GM23338 (cell line): ENCODE measurements at regions not wholly inside any gene's neighbourhood (a gene's known extent, or its start where the extent isn't known, plus 50 kb on each side); places are given as distances from the start of the nearest gene placed in this dataset.

Experiments used
- ATAC-seq: fragments of 200-7000 bp; cut with Tn5 transposase; 3 replicates; pipeline ENCODE4 v1.9.1; 2020
- DNase-seq: peaks from one replicate; pipeline ENCODE4 v3.0.0-alpha.2; 2015; ENCODE audit warnings: low spot score
- H2AFZ ChIP-seq: fragments of 200-600 bp; sonication (generic); 2 replicates; pipeline ENCODE4 v1.8.0; 2016; ENCODE audit warnings: antibody characterized with exemption, mild to moderate bottlenecking, moderate library complexity
- H3F3A ChIP-seq: fragments of 200-600 bp; sonication (generic); replicated peaks from 2 replicates; pipeline ENCODE4 v1.8.0; 2017; ENCODE audit warnings: antibody characterized with exemption, mixed run types, low read depth
- H3K27ac ChIP-seq: fragments of 200-600 bp; sonication (generic); 2 replicates; pipeline ENCODE4 v1.6.1; 2016; ENCODE audit warnings: low read depth
- H3K27me3 ChIP-seq: fragments of 200-600 bp; sonication (generic); 2 replicates; pipeline ENCODE4 v1.8.0; 2016; ENCODE audit warnings: mild to moderate bottlenecking, mixed run types, moderate library complexity; ENCODE audit not compliant: insufficient read depth
- H3K36me3 ChIP-seq: fragments of 200-600 bp; sonication (generic); 2 replicates; pipeline ENCODE4 v1.8.0; 2016; ENCODE audit warnings: mild to moderate bottlenecking; ENCODE audit not compliant: insufficient read depth
- H3K4me1 ChIP-seq: fragments of 200-600 bp; sonication (generic); 2 replicates; pipeline ENCODE4 v1.8.0; 2016; ENCODE audit warnings: mild to moderate bottlenecking, moderate library complexity; ENCODE audit not compliant: insufficient read depth
- H3K4me2 ChIP-seq: fragments of 200-600 bp; sonication (generic); 2 replicates; pipeline ENCODE4 v1.7.1; 2017; ENCODE audit warnings: mixed run types
- H3K4me3 ChIP-seq: fragments of 200-600 bp; sonication (generic); 2 replicates; pipeline ENCODE4 v1.6.1; 2016; ENCODE audit warnings: mixed run types
- H3K79me2 ChIP-seq: fragments of 200-600 bp; sonication (generic); replicated peaks from 2 replicates; pipeline ENCODE4 v1.8.0; 2017; ENCODE audit warnings: mild to moderate bottlenecking; ENCODE audit not compliant: insufficient read depth
- H3K9me2 ChIP-seq: fragments of 200-600 bp; sonication (generic); 2 replicates; pipeline ENCODE4 v1.8.0; 2017; ENCODE audit not compliant: insufficient read depth
- H4K20me1 ChIP-seq: fragments of 200-600 bp; sonication (generic); replicated peaks from 2 replicates; pipeline ENCODE4 v1.8.0; 2017; ENCODE audit warnings: mild to moderate bottlenecking; ENCODE audit not compliant: insufficient read depth
- H3K27ac Mint-ChIP-seq: 2 replicates; pipeline ENCODE4 v1.8.0; 2020; ENCODE audit warnings: inconsistent platforms, mild to moderate bottlenecking, moderate library complexity, mixed read lengths
- H3K27me3 Mint-ChIP-seq: 3 replicates; pipeline ENCODE4 v1.8.0; 2022; ENCODE audit warnings: low read depth, mild to moderate bottlenecking, moderate library complexity, mixed read lengths, inconsistent platforms; ENCODE audit not compliant: insufficient read depth, poor library complexity
- H3K36me3 Mint-ChIP-seq: 3 replicates; pipeline ENCODE4 v1.8.0; 2021; ENCODE audit warnings: low read depth, mild to moderate bottlenecking, inconsistent platforms, moderate library complexity, mixed read lengths
- H3K4me1 Mint-ChIP-seq: 3 replicates; pipeline ENCODE4 v1.8.0; 2020; ENCODE audit warnings: mild to moderate bottlenecking, inconsistent platforms, mixed read lengths
- H3K4me3 Mint-ChIP-seq: 3 replicates; pipeline ENCODE4 v1.8.0; 2021; ENCODE audit warnings: moderate library complexity, mild to moderate bottlenecking, inconsistent platforms, mixed read lengths
- H3K9me3 Mint-ChIP-seq: 3 replicates; pipeline ENCODE4 v1.8.0; 2020; ENCODE audit warnings: moderate library complexity, mild to moderate bottlenecking, inconsistent platforms, mixed read lengths
- CREB1 ChIP-seq: fragments of 250-450 bp; sonication (Bioruptor Pico); IDR thresholded peaks from 2 replicates; pipeline ENCODE4 v1.5.0; 2020; ENCODE audit warnings: low read depth, mild to moderate bottlenecking, moderate library complexity
- EZH2 ChIP-seq: fragments of 200-600 bp; sonication (generic); IDR thresholded peaks from one replicate; pipeline ENCODE4 v1.8.0; 2017; ENCODE audit warnings: antibody characterized with exemption, mild to moderate bottlenecking, low read depth; ENCODE audit not compliant: unreplicated experiment
- EZH2phosphoT487 ChIP-seq: fragments of 200-600 bp; sonication (generic); IDR thresholded peaks from one replicate; pipeline ENCODE4 v1.8.1; 2018; ENCODE audit warnings: antibody characterized with exemption; ENCODE audit not compliant: unreplicated experiment
- JUNB ChIP-seq: IDR thresholded peaks from one replicate; pipeline ENCODE4 v1.6.1; 2016; ENCODE audit warnings: antibody characterized with exemption; ENCODE audit not compliant: unreplicated experiment
- POLR2AphosphoS5 ChIP-seq: IDR thresholded peaks from 2 replicates; pipeline ENCODE4 v1.6.1; 2016; ENCODE audit warnings: antibody characterized with exemption, low read depth
- REST ChIP-seq: IDR thresholded peaks from one replicate; pipeline ENCODE4 v1.6.1; 2018; ENCODE audit warnings: antibody characterized with exemption; ENCODE audit not compliant: unreplicated experiment
- ZNF331 ChIP-seq: fragments of 250-450 bp; sonication (Bioruptor Pico); IDR thresholded peaks from 2 replicates; pipeline ENCODE4 v1.5.0; 2020; ENCODE audit warnings: low read depth, mild to moderate bottlenecking, moderate library complexity
- TF ChIP-seq, protein P1 (sequence below): IDR thresholded peaks from 2 replicates; pipeline ENCODE4 v1.6.1; 2016; ENCODE audit warnings: antibody characterized with exemption
- TF ChIP-seq, protein P2 (sequence below), 2 experiments: fragments of 200-600 bp in 1 of 2; sonication (generic) in 1 of 2; conservative IDR thresholded peaks; 2 replicates each; pipeline versions ENCODE4 v1.5.1 to v1.6.1; 2016 to 2017; ENCODE audit warnings: antibody characterized with exemption in 2 of 2, low read depth in 2 of 2, mild to moderate bottlenecking in 2 of 2, moderate library complexity in 1 of 2

DNA sequence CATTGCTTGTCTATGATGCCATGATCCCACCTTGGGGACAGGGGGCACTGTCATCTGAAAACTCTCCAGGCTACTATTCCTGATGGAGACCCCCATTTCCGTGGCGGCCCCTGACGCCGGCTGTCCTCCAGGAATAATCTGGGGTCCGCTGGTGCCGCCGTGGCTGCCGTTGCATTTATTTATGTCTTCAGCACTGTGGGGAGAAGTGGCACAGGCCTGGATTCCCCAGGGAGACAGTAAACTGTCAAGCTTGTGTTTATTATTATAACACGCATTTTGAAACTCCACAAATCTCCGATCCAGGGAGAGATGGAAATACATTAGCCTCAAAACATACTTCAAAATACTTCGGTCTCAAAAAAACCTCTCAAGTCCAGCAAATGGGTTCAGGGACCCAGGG, 126.9 kb upstream of the C1orf174 start:
- no peaks in the 10 kb centered on the region for H3K79me2 ChIP-seq
- no peak overlapping the region for H3K27ac ChIP-seq
- TF ChIP-seq POLR2AphosphoS5 (no peak), ZNF331 (CRISPR knock-in tag) (no peak), CREB1 (CRISPR knock-in tag) (no peak), JUNB (no peak), REST (no peak), EZH2 (no peak), EZH2phosphoT487 (no peak)
- TF ChIP-seq, protein P1, sequence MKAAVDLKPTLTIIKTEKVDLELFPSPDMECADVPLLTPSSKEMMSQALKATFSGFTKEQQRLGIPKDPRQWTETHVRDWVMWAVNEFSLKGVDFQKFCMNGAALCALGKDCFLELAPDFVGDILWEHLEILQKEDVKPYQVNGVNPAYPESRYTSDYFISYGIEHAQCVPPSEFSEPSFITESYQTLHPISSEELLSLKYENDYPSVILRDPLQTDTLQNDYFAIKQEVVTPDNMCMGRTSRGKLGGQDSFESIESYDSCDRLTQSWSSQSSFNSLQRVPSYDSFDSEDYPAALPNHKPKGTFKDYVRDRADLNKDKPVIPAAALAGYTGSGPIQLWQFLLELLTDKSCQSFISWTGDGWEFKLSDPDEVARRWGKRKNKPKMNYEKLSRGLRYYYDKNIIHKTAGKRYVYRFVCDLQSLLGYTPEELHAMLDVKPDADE: no peak
- TF ChIP-seq, protein P2, sequence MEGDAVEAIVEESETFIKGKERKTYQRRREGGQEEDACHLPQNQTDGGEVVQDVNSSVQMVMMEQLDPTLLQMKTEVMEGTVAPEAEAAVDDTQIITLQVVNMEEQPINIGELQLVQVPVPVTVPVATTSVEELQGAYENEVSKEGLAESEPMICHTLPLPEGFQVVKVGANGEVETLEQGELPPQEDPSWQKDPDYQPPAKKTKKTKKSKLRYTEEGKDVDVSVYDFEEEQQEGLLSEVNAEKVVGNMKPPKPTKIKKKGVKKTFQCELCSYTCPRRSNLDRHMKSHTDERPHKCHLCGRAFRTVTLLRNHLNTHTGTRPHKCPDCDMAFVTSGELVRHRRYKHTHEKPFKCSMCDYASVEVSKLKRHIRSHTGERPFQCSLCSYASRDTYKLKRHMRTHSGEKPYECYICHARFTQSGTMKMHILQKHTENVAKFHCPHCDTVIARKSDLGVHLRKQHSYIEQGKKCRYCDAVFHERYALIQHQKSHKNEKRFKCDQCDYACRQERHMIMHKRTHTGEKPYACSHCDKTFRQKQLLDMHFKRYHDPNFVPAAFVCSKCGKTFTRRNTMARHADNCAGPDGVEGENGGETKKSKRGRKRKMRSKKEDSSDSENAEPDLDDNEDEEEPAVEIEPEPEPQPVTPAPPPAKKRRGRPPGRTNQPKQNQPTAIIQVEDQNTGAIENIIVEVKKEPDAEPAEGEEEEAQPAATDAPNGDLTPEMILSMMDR (conservative IDR thresholded peaks at IDR 0.05; ENCODE audit: low read depth in 2 of 2): no peak
- DNase-seq (no peak), ATAC-seq (no peak)
- no peaks in the 10 kb centered on the region for H4K20me1 ChIP-seq
- H3K4me3 ChIP-seq: no peak overlapping the region
- Mint-ChIP-seq H3K27me3 (peaks cover 4% of the 10 kb centered on the region), H3K9me3 (peaks cover 85% of the 10 kb centered on the region), H3K27ac (no peak overlapping the region), H3K36me3 (peaks cover 4% of the 10 kb centered on the region; the same call in 2 of the 3 replicates), H3K4me3 (no peak overlapping the region), H3K4me1 (no peaks in the 10 kb centered on the region; the same call in 2 of the 3 replicates)
- H3F3A ChIP-seq: no peaks in the 10 kb centered on the region
- no peak overlapping the region for H3K4me2 ChIP-seq
- no peaks in the 10 kb centered on the region for H3K9me2 ChIP-seq
- H3K4me1 ChIP-seq: no peaks in the 10 kb centered on the region
- H2AFZ ChIP-seq: no peak overlapping the region
- H3K36me3 ChIP-seq: no peaks in the 10 kb centered on the region
- no peaks in the 10 kb centered on the region for H3K27me3 ChIP-seq
